ENCODE measurements at regions not wholly inside any gene's neighbourhood (a gene's known extent, or its start where the extent isn't known, plus 50 kb on each side); places are given as distances from the start of the nearest gene placed in this dataset.
"Not testable (repeated sequence)": the region's sequence is repeated elsewhere in the genome, so short reads cannot be mapped to it uniquely, and the experiment has no call there.

DNA sequence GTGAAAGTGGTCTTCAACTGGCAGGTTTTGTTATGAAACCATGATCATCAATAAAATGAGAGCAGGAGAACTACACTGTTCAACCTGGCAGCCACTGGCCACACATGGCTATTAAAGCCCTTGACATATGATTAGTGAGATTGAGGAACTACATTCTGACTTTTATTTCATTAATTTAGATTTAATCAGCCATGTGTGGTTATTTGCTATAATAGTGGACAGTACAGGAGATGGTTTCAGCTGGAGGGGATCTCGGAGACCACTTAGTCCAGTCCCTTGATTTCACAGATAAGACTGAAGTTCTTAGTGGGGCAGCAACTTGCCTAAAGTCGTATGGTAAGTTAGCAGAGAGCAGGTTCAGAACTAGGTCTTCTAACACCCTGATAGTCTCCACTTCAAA, 111.7 kb upstream of the BMPER start:
- no peaks in the 10 kb centered on the region for H3K36me3 Mint-ChIP-seq (ENCODE audit: low read depth)
- H3K27ac Mint-ChIP-seq, result no peak overlapping the region
- no peak overlapping the region for H3K4me3 Mint-ChIP-seq (ENCODE audit: low read depth)
- no peaks in the 10 kb centered on the region for H3K4me1 Mint-ChIP-seq (ENCODE audit: low read depth)
- DNase-seq (ENCODE audit: low spot score), result no peak
- intact Hi-C loops (cut with micrococcal nuclease), result no loop called here
- H3K27me3 Mint-ChIP-seq (ENCODE audit: low read depth), result no peaks in the 10 kb centered on the region
- no peaks in the 10 kb centered on the region for H3K9me3 Mint-ChIP-seq

DNA sequence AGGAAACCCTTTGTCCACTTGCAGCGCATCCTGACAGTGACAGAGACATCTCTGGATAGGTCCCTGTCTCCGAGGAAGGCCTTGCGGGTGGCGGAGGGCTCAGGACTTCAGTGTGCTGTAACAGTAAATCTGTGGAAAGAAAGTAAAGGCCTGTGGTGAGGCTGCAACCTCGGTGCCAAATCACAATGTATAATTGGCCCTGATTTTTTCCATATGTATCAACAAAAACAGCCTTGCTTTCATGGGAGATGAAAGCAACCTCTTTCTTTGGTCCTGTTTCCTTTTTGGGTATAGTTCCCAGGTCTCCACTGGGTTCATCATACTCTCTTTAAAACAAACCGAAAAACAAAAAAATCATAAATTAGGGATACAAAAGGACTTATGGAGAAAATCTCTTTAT, 110.9 kb upstream of the BMPER start:
- Mint-ChIP-seq H3K27ac (no peak overlapping the region), H3K4me1 (ENCODE audit: low read depth) (no peaks in the 10 kb centered on the region), H3K36me3 (ENCODE audit: low read depth) (no peaks in the 10 kb centered on the region), H3K9me3 (no peaks in the 10 kb centered on the region), H3K4me3 (ENCODE audit: low read depth) (no peak overlapping the region), H3K27me3 (ENCODE audit: low read depth) (no peaks in the 10 kb centered on the region)
- DNase-seq (ENCODE audit: low spot score), result no peak
- intact Hi-C loops (cut with micrococcal nuclease), result no loop called here

GRCh38 chr7:33794959-33795358, 110.4 kb upstream of the BMPER start:
- no peaks in the 10 kb centered on the region for H3K9me3 Mint-ChIP-seq
- no peaks in the 10 kb centered on the region for H3K4me1 Mint-ChIP-seq (ENCODE audit: low read depth)
- intact Hi-C loops (cut with micrococcal nuclease), result no loop called here
- no peak overlapping the region for H3K27ac Mint-ChIP-seq
- H3K4me3 Mint-ChIP-seq (ENCODE audit: low read depth), result no peak overlapping the region
- DNase-seq (ENCODE audit: low spot score), result no peak
- H3K36me3 Mint-ChIP-seq (ENCODE audit: low read depth), result no peaks in the 10 kb centered on the region
- H3K27me3 Mint-ChIP-seq (ENCODE audit: low read depth), result no peaks in the 10 kb centered on the region

DNA sequence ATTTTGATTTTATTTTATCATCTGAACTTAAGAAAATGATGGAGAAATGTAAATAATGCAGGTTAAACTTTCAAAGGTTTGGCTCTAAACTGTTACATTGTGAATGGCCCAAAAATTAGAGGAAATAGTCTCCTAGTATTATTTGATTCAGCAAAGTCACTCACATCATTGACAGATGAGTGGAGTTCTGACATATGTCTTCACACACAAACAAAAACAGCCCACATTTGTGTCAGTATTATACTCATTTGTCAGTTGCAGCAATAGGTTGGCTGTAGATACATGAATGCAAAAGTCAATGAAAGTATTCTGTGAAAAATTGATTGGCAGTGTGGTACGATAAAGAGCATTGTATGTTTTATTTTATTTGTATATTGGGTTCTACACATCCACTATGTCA, 108.8 kb upstream of the BMPER start:
- Mint-ChIP-seq H3K27ac (no peak overlapping the region), H3K4me3 (ENCODE audit: low read depth) (no peak overlapping the region), H3K36me3 (ENCODE audit: low read depth) (no peaks in the 10 kb centered on the region), H3K4me1 (ENCODE audit: low read depth) (no peaks in the 10 kb centered on the region), H3K27me3 (ENCODE audit: low read depth) (no peaks in the 10 kb centered on the region), H3K9me3 (no peaks in the 10 kb centered on the region)
- DNase-seq (ENCODE audit: low spot score), result no peak
- intact Hi-C loops (cut with micrococcal nuclease), result no loop called here

GRCh38 chr7:33797512-33797911, 107.8 kb upstream of the BMPER start:
- DNase-seq (ENCODE audit: low spot score); H3K4me3 Mint-ChIP-seq (ENCODE audit: low read depth); H3K36me3 Mint-ChIP-seq (ENCODE audit: low read depth); H3K27ac Mint-ChIP-seq; H3K9me3 Mint-ChIP-seq; intact Hi-C loops (cut with micrococcal nuclease); H3K4me1 Mint-ChIP-seq (ENCODE audit: low read depth); H3K27me3 Mint-ChIP-seq (ENCODE audit: low read depth): not testable (repeated sequence)

DNA sequence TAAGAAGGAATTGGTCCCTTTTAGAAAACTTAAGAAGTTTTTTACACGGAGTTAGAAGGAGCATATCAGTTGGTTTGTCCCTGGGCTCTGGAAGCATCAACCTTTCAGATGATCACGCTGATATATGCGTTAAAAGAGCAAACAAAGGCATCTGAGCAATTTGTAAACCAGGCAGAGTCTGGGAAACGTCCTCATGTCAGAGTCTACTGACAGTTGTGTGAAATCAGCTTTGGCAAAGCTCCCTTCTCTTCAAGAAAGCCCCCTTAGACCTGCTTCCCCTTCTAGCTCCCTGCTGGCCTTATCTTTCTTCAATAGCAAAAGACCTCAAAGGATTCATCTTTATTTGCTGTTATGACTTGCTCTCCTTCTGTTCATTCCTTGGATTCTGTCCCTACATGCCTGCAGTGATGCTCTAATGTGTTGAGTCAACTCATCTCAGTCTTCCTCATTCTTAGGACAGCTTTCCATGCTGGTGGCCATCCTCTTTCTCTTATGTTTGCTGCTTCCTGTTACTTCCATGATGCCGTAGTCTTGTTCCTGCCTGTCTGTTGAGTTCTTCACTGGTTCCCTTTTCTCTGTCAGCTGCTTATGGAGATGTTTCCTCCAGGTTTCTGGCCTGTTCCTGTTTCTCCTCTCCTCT, 106.5 kb upstream of the BMPER start:
- Mint-ChIP-seq H3K4me1 (ENCODE audit: low read depth) (no peaks in the 10 kb centered on the region), H3K4me3 (ENCODE audit: low read depth) (no peak overlapping the region)

DNA sequence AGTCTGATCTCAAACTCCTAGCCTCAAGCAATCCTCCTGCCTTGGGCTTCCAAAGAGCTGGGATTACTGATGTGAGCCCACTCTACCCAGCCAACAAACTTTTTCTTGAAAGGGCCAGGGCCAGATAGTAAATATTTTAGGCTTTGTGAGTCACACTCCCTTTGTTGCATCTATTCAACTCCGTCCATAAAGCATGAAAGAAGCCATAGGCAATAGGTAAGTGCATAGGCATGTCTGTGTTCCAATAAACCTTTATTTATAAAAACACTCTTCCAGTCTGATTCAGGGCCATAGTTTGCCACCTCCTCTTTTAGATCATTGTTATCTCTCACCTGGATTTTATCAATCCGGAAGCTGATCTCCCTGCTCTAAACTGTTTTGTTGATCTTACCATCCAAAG, 105.6 kb upstream of the BMPER start:
- intact Hi-C loops (cut with micrococcal nuclease), result no loop called here
- H3K4me1 Mint-ChIP-seq (ENCODE audit: low read depth), result no peaks in the 10 kb centered on the region
- no peaks in the 10 kb centered on the region for H3K9me3 Mint-ChIP-seq
- H3K36me3 Mint-ChIP-seq (ENCODE audit: low read depth), result no peaks in the 10 kb centered on the region
- DNase-seq (ENCODE audit: low spot score), result no peak
- no peak overlapping the region for H3K27ac Mint-ChIP-seq
- no peaks in the 10 kb centered on the region for H3K27me3 Mint-ChIP-seq (ENCODE audit: low read depth)
- no peak overlapping the region for H3K4me3 Mint-ChIP-seq (ENCODE audit: low read depth)

More for the DNA sequence above, 106.5 kb upstream of the BMPER start:
- Mint-ChIP-seq H3K36me3 (ENCODE audit: low read depth) (no peaks in the 10 kb centered on the region), H3K27me3 (ENCODE audit: low read depth) (no peaks in the 10 kb centered on the region), H3K27ac (no peak overlapping the region), H3K9me3 (no peaks in the 10 kb centered on the region)
- intact Hi-C loops (cut with micrococcal nuclease), result no loop called here
- DNase-seq (ENCODE audit: low spot score), result no peak

DNA sequence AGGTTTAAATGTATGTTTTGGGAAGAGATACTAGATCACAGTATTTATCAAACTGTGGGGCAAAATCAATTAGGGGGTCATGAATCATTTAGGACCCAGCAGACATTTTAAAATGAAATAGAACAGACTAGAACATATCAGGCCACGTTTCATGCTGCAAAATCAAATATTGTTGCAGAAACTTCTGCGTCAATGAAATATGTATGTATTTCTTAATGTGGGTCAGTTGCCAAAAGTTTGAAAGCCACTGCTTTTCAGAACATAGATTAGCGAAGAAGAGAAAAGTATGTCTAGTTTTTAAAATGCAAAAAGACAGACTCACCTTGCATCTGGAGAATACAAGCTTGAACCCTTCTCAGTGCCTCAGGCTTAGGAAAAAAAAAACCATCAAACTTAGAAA, 102.7 kb upstream of the BMPER start:
- intact Hi-C loops (cut with micrococcal nuclease), result no loop called here
- Mint-ChIP-seq H3K4me1 (ENCODE audit: low read depth) (no peaks in the 10 kb centered on the region), H3K27ac (no peak overlapping the region), H3K36me3 (ENCODE audit: low read depth) (no peaks in the 10 kb centered on the region), H3K27me3 (ENCODE audit: low read depth) (no peaks in the 10 kb centered on the region), H3K9me3 (no peaks in the 10 kb centered on the region), H3K4me3 (ENCODE audit: low read depth) (no peak overlapping the region)
- DNase-seq (ENCODE audit: low spot score), result no peak

DNA sequence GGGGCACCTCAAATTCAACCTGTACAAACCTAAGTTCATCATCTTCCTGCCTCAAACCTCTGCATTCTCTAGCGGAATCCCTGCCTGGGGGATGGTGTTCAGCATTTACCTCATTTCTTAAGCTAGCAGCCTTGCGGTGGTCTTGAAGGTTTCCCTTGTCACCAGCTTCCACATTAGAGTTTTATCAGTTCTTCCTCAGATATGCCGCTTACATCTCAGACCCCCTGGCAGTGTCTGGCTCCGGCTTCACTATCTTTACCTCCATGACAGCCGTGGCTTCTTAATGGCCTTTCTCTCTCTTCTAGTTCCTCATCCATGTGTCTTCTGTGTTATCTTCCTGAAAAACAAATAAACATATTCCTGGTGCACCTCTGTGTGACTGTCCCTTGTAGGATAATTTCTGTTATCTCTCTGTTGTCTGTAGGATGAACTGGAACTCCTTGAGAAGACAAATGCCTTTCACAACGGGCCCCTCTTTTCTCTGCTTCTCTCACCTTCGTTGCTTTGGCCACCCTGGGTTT, 101.1 kb upstream of the BMPER start:
- intact Hi-C loops (cut with micrococcal nuclease), result no loop called here
- no peak overlapping the region for H3K4me3 Mint-ChIP-seq (ENCODE audit: low read depth)
- no peaks in the 10 kb centered on the region for H3K27me3 Mint-ChIP-seq (ENCODE audit: low read depth)
- H3K36me3 Mint-ChIP-seq (ENCODE audit: low read depth), result no peaks in the 10 kb centered on the region
- no peaks in the 10 kb centered on the region for H3K9me3 Mint-ChIP-seq
- H3K27ac Mint-ChIP-seq, result no peak overlapping the region
- no peaks in the 10 kb centered on the region for H3K4me1 Mint-ChIP-seq (ENCODE audit: low read depth)
- no peak for DNase-seq (ENCODE audit: low spot score)

GRCh38 chr7:33805630-33806233, 99.6 kb upstream of the BMPER start:
- H3K9me3 Mint-ChIP-seq, result no peaks in the 10 kb centered on the region
- no peak overlapping the region for H3K27ac Mint-ChIP-seq
- H3K4me3 Mint-ChIP-seq (ENCODE audit: low read depth), result no peak overlapping the region
- H3K36me3 Mint-ChIP-seq (ENCODE audit: low read depth), result no peaks in the 10 kb centered on the region
- H3K27me3 Mint-ChIP-seq (ENCODE audit: low read depth), result no peaks in the 10 kb centered on the region
- intact Hi-C loops (cut with micrococcal nuclease), result no loop called here
- H3K4me1 Mint-ChIP-seq (ENCODE audit: low read depth), result no peaks in the 10 kb centered on the region
- DNase-seq (ENCODE audit: low spot score), result no peak

- DNase-seq (ENCODE audit: low spot score), result no peak
- H3K27ac Mint-ChIP-seq, result no peak overlapping the region
- H3K9me3 Mint-ChIP-seq, result no peaks in the 10 kb centered on the region
- H3K4me3 Mint-ChIP-seq (ENCODE audit: low read depth), result no peak overlapping the region
- intact Hi-C loops (cut with micrococcal nuclease), result no loop called here
- H3K4me1 Mint-ChIP-seq (ENCODE audit: low read depth), result no peaks in the 10 kb centered on the region
- H3K36me3 Mint-ChIP-seq (ENCODE audit: low read depth), result no peaks in the 10 kb centered on the region
- H3K27me3 Mint-ChIP-seq (ENCODE audit: low read depth), result no peaks in the 10 kb centered on the region
Measured at GRCh38 chr7:33806298-33807154, 98.8 kb upstream of the BMPER start.

DNA sequence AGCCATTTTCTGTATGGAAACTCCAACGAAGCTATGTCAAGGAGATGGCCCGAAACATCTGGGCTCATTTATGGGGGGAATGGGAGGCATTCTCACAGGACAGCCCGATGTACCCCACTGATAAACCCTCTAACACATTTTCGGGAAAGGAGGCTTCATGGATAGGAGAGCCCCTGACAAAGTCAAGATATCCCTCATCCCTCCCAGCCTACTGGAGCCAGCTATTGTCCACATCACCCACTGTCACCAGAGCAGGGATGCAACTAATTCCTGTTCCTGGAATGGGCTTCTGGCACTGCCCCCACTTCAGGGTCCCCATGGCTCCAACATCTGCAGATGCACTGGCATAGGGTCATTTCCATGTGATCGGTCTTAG, 98.2 kb upstream of the BMPER start:
- Mint-ChIP-seq H3K27ac (no peak overlapping the region), H3K4me1 (ENCODE audit: low read depth) (no peaks in the 10 kb centered on the region), H3K4me3 (ENCODE audit: low read depth) (no peak overlapping the region), H3K36me3 (ENCODE audit: low read depth) (no peaks in the 10 kb centered on the region), H3K9me3 (no peaks in the 10 kb centered on the region), H3K27me3 (ENCODE audit: low read depth) (no peaks in the 10 kb centered on the region)
- DNase-seq (ENCODE audit: low spot score), result no peak
- intact Hi-C loops (cut with micrococcal nuclease), result no loop called here

- Mint-ChIP-seq H3K36me3 (ENCODE audit: low read depth) (no peaks in the 10 kb centered on the region), H3K27me3 (ENCODE audit: low read depth) (no peaks in the 10 kb centered on the region), H3K4me3 (ENCODE audit: low read depth) (no peak overlapping the region), H3K27ac (no peak overlapping the region), H3K9me3 (no peaks in the 10 kb centered on the region), H3K4me1 (ENCODE audit: low read depth) (no peaks in the 10 kb centered on the region)
- intact Hi-C loops (cut with micrococcal nuclease), result no loop called here
- DNase-seq (ENCODE audit: low spot score), result no peak
Measured at GRCh38 chr7:33807779-33808482, 97.4 kb upstream of the BMPER start.
